IMR-90 (cell line): ENCODE measurements at regions not wholly inside any gene's neighbourhood (a gene's known extent, or its start where the extent isn't known, plus 50 kb on each side); places are given as distances from the start of the nearest gene placed in this dataset.

ENCODE experiments used
- NFE2L2 ChIP-seq: fragments of 150-350 bp; IDR thresholded peaks from 2 replicates; pipeline ENCODE4 v1.6.1; 2016; ENCODE audit warnings: low read depth, mild to moderate bottlenecking, low read length
- TF ChIP-seq, protein P1 (sequence below): conservative IDR thresholded peaks from 2 replicates; pipeline ENCODE4 v1.5.1; 2012; ENCODE audit warnings: mild to moderate bottlenecking, low read depth, low read length, improper control_type of control experiment

DNA sequence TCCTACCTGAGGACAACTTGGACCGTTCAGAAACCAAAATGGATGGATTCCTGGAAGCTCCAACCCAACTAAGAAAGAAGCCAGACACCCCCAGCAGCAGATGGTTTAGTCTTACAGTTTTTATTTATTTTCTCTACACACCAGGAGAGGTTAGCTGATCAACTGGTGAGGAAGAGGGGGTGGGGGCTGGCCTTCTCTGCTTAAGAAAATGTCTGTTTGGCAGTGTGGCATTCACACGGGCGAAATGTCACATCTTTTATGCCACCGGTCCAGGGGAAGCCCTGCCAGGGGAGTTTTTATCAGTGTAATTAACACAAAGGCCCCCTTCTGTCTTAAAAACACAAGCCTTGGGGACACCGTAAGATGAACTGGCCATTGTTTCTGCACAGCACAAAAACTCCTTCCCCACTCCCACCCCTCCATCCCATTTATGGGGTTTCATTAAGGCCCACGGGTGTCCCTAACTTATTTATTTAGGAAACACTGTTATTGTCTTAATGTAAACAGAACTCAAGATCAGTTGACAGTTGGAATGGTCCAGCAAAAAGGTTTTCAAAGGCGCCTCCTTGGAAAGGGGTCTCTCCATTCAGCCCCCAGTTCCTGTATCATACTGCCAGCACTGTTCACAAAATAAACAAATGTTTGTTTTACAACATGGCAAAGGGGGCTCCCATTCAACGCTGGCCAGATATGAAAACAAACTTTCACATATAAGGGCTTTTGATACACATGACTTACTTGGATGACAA lies 217.0 kb downstream of the C1D start:
- no peak for TF ChIP-seq NFE2L2
- TF ChIP-seq, protein P1, sequence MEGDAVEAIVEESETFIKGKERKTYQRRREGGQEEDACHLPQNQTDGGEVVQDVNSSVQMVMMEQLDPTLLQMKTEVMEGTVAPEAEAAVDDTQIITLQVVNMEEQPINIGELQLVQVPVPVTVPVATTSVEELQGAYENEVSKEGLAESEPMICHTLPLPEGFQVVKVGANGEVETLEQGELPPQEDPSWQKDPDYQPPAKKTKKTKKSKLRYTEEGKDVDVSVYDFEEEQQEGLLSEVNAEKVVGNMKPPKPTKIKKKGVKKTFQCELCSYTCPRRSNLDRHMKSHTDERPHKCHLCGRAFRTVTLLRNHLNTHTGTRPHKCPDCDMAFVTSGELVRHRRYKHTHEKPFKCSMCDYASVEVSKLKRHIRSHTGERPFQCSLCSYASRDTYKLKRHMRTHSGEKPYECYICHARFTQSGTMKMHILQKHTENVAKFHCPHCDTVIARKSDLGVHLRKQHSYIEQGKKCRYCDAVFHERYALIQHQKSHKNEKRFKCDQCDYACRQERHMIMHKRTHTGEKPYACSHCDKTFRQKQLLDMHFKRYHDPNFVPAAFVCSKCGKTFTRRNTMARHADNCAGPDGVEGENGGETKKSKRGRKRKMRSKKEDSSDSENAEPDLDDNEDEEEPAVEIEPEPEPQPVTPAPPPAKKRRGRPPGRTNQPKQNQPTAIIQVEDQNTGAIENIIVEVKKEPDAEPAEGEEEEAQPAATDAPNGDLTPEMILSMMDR = no peak
